Mesothelial cell of epicardium (in vitro differentiated cells): ENCODE measurements at regions not wholly inside any gene's neighbourhood (a gene's known extent, or its start where the extent isn't known, plus 50 kb on each side); places are given as distances from the start of the nearest gene placed in this dataset.

Source experiments
- DNase-seq, 2 experiments: peaks; one replicate each; pipeline ENCODE4 v3.0.0; 2021; ENCODE audit warnings: low spot score in 2 of 2; ENCODE audit not compliant: unreplicated experiment in 2 of 2
- H3K27ac Mint-ChIP-seq: 2 replicates; pipeline ENCODE4 v1.8.0; 2021; ENCODE audit warnings: mixed read lengths
- H3K27me3 Mint-ChIP-seq: 2 replicates; pipeline ENCODE4 v1.8.0; 2021; ENCODE audit warnings: low read depth, mixed read lengths
- H3K36me3 Mint-ChIP-seq: 2 replicates; pipeline ENCODE4 v1.8.0; 2021; ENCODE audit warnings: mixed read lengths
- H3K4me1 Mint-ChIP-seq: 2 replicates; pipeline ENCODE4 v1.8.0; 2021; ENCODE audit warnings: mixed read lengths
- H3K4me3 Mint-ChIP-seq: 2 replicates; pipeline ENCODE4 v1.8.0; 2021; ENCODE audit warnings: mild to moderate bottlenecking, moderate library complexity, mixed read lengths
- H3K9me3 Mint-ChIP-seq: 2 replicates; pipeline ENCODE4 v1.8.0; 2021; ENCODE audit warnings: mixed read lengths
- CTCF ChIP-seq: fragments of 200-600 bp; sonication (generic); IDR thresholded peaks from one replicate; pipeline ENCODE4 v1.5.0; 2021; ENCODE audit warnings: antibody characterized with exemption; ENCODE audit not compliant: unreplicated experiment

DNA sequence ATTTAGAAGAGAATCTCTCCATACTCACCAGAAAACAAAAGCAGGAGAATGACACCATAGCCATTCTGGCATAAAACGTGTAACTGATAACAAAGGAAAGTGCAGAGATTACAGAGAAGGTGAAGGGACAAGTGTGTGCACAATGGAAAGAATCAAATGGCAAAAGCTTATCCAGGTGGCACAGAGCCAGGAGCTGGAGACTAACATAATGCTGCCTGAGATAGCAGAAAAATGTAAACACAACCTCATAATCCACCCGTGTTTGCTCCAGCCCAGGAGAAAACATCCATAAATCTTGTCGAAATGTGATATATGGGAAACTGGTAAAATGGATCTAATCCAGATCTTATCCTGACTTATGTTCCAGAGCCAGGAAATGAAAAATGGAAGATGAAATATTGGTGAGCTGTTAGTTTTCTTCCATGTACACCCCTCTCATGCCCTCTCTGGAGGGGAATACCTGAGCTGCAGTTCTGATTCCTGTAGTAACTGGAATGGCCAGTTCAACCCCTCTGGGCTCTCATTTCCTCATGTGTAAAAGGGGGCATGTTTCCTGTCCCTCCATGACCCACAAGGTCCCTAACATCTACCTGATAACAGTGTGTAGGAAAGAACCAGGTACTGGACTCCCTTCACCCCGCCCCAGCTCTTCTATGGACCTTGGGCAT lies 212.3 kb upstream of the DAPK1 start:
- Mint-ChIP-seq H3K4me3 (no peak overlapping the region), H3K27ac (peak overlapping the region; percentile 59), H3K27me3 (no peaks in the 10 kb centered on the region), H3K4me1 (peaks cover 58% of the 10 kb centered on the region), H3K9me3 (peaks cover 4% of the 10 kb centered on the region), H3K36me3 (no peaks in the 10 kb centered on the region)
- peak; percentile 33 to 52 for DNase-seq
- TF ChIP-seq CTCF: no peak

- Mint-ChIP-seq H3K9me3 (peaks cover 4% of the 10 kb centered on the region), H3K27ac (no peak overlapping the region), H3K36me3 (no peaks in the 10 kb centered on the region), H3K27me3 (no peaks in the 10 kb centered on the region), H3K4me3 (no peak overlapping the region), H3K4me1 (peaks cover 62% of the 10 kb centered on the region)
- no peak for TF ChIP-seq CTCF
- DNase-seq: no peak
These were observed 211.2 kb upstream of the DAPK1 start for GRCh38 chr9:87286506-87286905.

DNA sequence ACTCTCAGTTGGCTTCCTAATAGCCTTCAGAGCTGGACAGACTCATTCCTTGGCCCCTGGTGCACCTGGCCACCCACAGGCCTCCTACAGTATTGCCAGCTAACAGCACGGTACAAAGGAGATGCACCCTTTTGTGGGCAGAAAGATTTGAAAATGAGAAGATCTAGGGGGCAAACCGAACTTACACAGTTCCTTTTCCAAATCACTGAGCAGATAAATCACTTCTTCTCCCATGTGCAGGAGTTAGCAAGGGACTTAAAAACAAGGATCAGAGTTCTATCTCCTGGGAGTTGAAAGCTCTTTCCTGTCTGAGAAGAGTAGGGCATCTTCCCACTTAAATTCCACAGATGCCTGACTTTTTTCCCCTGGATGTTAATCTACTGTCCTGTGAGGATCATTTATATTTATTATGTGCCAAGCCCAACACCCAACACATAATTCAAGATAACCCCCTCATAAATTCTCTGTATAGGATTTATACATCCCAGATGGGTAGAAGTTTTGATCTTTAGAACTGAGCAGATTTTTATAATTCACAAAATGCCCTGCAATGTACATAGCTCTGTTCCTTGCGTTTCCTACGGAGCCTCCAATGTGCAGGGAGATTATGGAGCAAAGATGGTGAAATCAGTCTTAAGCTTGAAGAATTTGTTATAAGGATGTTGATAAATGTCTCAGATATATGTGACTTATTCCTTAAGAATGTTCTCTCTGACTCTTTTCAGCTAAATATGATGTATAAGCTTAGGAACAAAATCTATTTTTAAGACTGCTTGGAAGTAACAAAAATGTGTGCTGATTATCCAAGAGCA lies 207.2 kb upstream of the DAPK1 start:
- no peak overlapping the region for H3K4me3 Mint-ChIP-seq
- no peaks in the 10 kb centered on the region for H3K27me3 Mint-ChIP-seq
- no peak for DNase-seq
- peaks cover 33% of the 10 kb centered on the region for H3K4me1 Mint-ChIP-seq
- H3K27ac Mint-ChIP-seq: peak overlapping the region; percentile 65
- peak; percentile 20 for TF ChIP-seq CTCF
- peaks cover 12% of the 10 kb centered on the region for H3K9me3 Mint-ChIP-seq
- no peaks in the 10 kb centered on the region for H3K36me3 Mint-ChIP-seq

DNA sequence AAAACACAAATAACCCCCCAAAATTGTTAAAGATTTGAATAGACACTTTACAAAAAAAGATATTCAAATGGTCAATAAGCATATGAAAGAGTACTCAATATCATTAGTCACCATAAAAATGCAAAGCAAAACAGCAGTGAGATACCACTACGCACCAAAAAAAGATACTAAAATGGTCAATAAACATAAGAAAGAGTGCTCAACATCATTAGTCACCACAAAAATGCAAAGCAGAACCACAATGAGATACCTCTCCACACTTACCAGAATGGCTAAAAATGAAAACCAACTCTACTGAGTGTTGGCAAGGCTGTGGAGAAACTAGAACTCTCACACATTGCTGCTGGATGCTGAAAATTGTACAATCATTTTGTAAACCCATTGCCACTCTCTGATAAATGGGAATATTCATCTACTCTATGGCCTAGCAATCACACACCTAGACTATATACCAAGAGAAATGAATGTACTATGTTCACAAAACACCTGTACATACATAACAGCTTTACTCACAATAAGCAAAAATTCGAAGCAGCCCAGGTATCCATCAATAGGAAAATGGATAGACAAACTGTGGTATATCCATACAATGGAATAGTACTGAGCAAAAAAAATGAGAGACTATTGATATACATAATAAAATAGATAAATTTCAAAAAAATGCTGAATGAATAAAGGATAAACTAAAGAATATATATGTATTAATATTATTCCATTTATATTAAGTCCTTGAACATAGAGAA lies 205.0 kb upstream of the DAPK1 start:
- H3K4me1 Mint-ChIP-seq: peaks cover 30% of the 10 kb centered on the region
- H3K27ac Mint-ChIP-seq: no peak overlapping the region
- H3K9me3 Mint-ChIP-seq: peaks cover 12% of the 10 kb centered on the region
- H3K4me3 Mint-ChIP-seq: no peak overlapping the region
- TF ChIP-seq CTCF: no peak
- H3K27me3 Mint-ChIP-seq: no peaks in the 10 kb centered on the region
- no peaks in the 10 kb centered on the region for H3K36me3 Mint-ChIP-seq
- no peak for DNase-seq

GRCh38 chr9:87294126-87294525 lies 203.5 kb upstream of the DAPK1 start:
- H3K27ac Mint-ChIP-seq: no peak overlapping the region
- H3K9me3 Mint-ChIP-seq: peaks cover 12% of the 10 kb centered on the region
- no peak for TF ChIP-seq CTCF
- H3K27me3 Mint-ChIP-seq: no peaks in the 10 kb centered on the region
- no peak overlapping the region for H3K4me3 Mint-ChIP-seq
- no peaks in the 10 kb centered on the region for H3K36me3 Mint-ChIP-seq
- no peak for DNase-seq
- H3K4me1 Mint-ChIP-seq: peaks cover 30% of the 10 kb centered on the region
